PC-3 (cell line): ENCODE measurements at regions not wholly inside any gene's neighbourhood (a gene's known extent, or its start where the extent isn't known, plus 50 kb on each side); places are given as distances from the start of the nearest gene placed in this dataset.

ENCODE experiments used
- ATAC-seq: fragments of 200-7000 bp; cut with Tn5 transposase; 2 replicates; pipeline ENCODE4 v1.9.1; 2020; ENCODE audit warnings: mild to moderate bottlenecking, moderate library complexity
- BruUV-seq: library from RNA; stranded (reverse); fragments of 400-500 nt; replicated peaks from 2 replicates; lab custom pipeline; 2021; lab: Mats Ljungman, UMichigan
- CTCF ChIA-PET: fragments of 300-600 bp; sonication (Branson Sonifier 250); formaldehyde crosslinking; loops from one replicate; lab custom pipeline; 2022; ENCODE audit warnings: antibody characterized with exemption; lab: Charles Lee
- POLR2A ChIA-PET: fragments of 300-600 bp; sonication (Branson Sonifier 250); formaldehyde crosslinking; loops from one replicate; lab custom pipeline; 2022; ENCODE audit warnings: antibody characterized with exemption; ENCODE audit not compliant: unreplicated experiment; lab: Charles Lee
- DNase-seq: peaks from one replicate; pipeline ENCODE4 v3.0.0-alpha.2; 2015
- H2AFZ ChIP-seq: fragments of 300-600 bp; sonication (generic); 2 replicates; pipeline ENCODE4 v1.6.0; 2016; ENCODE audit warnings: antibody characterized with exemption, low read length
- H3F3A ChIP-seq: fragments of 300-600 bp; sonication (generic); one replicate; pipeline ENCODE4 v1.6.0; 2017; ENCODE audit warnings: antibody characterized with exemption, low read length, control low read depth, mild to moderate bottlenecking; ENCODE audit not compliant: unreplicated experiment
- H3K27ac ChIP-seq: fragments of 300-600 bp; sonication (generic); 2 replicates; pipeline ENCODE4 v1.5.1; 2016; ENCODE audit warnings: mild to moderate bottlenecking, low read length
- H3K27me3 ChIP-seq: fragments of 300-600 bp; sonication (generic); 2 replicates; pipeline ENCODE4 v1.6.1; 2016; ENCODE audit warnings: low read length, mixed read lengths
- H3K36me3 ChIP-seq: fragments of 300-600 bp; sonication (generic); 2 replicates; pipeline ENCODE4 v1.6.1; 2016; ENCODE audit warnings: low read depth, mixed run types, low read length, mixed read lengths
- H3K4me1 ChIP-seq: fragments of 300-600 bp; sonication (generic); 2 replicates; pipeline ENCODE4 v1.5.1; 2016; ENCODE audit warnings: low read length; ENCODE audit not compliant: insufficient read depth
- H3K4me2 ChIP-seq: fragments of 300-600 bp; sonication (generic); 2 replicates; pipeline ENCODE4 v1.6.0; 2016; ENCODE audit warnings: low read length
- H3K4me3 ChIP-seq: fragments of 300-600 bp; sonication (generic); 2 replicates; pipeline ENCODE4 v1.5.1; 2016; ENCODE audit warnings: mild to moderate bottlenecking, low read length, mixed read lengths
- H3K79me2 ChIP-seq: fragments of 300-600 bp; sonication (generic); 2 replicates; pipeline ENCODE4 v1.6.1; 2017; ENCODE audit warnings: low read length, mixed read lengths
- H3K9ac ChIP-seq: fragments of 300-600 bp; sonication (generic); 2 replicates; pipeline ENCODE4 v1.6.0; 2016; ENCODE audit warnings: mild to moderate bottlenecking, low read length
- H3K9me2 ChIP-seq: fragments of 300-600 bp; sonication (generic); replicated peaks from 2 replicates; pipeline ENCODE4 v1.6.1; 2016; ENCODE audit warnings: mixed run types, low read length, mixed read lengths
- H3K9me3 ChIP-seq: fragments of 300-600 bp; sonication (generic); 2 replicates; pipeline ENCODE4 v1.6.1; 2016; ENCODE audit warnings: low read length, mixed read lengths
- H4K20me1 ChIP-seq: fragments of 300-600 bp; sonication (generic); 2 replicates; pipeline ENCODE4 v1.6.1; 2016; ENCODE audit warnings: low read length, mixed read lengths
- EZH2 ChIP-seq: fragments of 300-600 bp; sonication (generic); IDR thresholded peaks from one replicate; pipeline ENCODE4 v1.6.1; 2017; ENCODE audit warnings: antibody characterized with exemption, mild to moderate bottlenecking, low read length; ENCODE audit not compliant: unreplicated experiment
- EZH2phosphoT487 ChIP-seq: fragments of 300-600 bp; sonication (generic); IDR thresholded peaks from 2 replicates; pipeline ENCODE4 v1.6.1; 2018; ENCODE audit warnings: mild to moderate bottlenecking, antibody characterized with exemption, low read length, borderline replicate concordance
- intact Hi-C: fragments of 100-400 bp; cut with micrococcal nuclease; formaldehyde crosslinking; loops from 2 replicates; pipeline ENCODE4 v1.9.0; 2023
- TF ChIP-seq, protein P1 (sequence below): fragments of 300-600 bp; sonication (generic); conservative IDR thresholded peaks from 2 replicates; pipeline ENCODE4 v1.5.1; 2017; ENCODE audit warnings: antibody characterized with exemption, low read depth, mild to moderate bottlenecking, low read length

DNA sequence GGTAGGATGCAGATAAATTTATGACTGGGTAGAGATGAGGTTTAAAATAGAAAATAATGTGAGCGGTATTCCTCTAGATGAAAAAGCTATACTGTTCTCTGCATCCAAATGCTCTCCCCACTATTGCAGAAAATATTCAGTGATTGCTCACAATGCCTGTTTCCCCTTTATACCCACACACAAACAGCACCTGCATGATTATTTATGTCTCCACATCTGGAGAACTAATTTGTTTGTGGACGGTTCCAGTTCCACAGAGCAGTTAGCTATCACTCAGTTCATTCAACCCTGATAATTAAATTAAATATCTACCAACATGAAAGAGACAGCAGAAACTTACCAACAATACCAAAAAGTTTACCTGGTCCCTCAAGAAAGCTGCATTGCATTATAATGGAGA is 800.0 kb downstream of the CDH11 start:
- ChIA-PET POLR2A (no interaction called here), CTCF (no interaction called here)
- Histone ChIP-seq H2AFZ (no peak overlapping the region), H3K4me2 (no peak overlapping the region), H3K27ac (no peak overlapping the region), H3F3A (no peaks in the 10 kb centered on the region), H3K27me3 (no peaks in the 10 kb centered on the region), H3K9me2 (no peaks in the 10 kb centered on the region), H3K36me3 (no peaks in the 10 kb centered on the region), H3K4me1 (no peaks in the 10 kb centered on the region), H4K20me1 (no peaks in the 10 kb centered on the region), H3K9ac (no peak overlapping the region), H3K79me2 (no peaks in the 10 kb centered on the region), H3K9me3 (no peaks in the 10 kb centered on the region), H3K4me3 (no peak overlapping the region)
- ATAC-seq, result no peak
- TF ChIP-seq EZH2 (no peak), EZH2phosphoT487 (no peak)
- TF ChIP-seq, protein P1, sequence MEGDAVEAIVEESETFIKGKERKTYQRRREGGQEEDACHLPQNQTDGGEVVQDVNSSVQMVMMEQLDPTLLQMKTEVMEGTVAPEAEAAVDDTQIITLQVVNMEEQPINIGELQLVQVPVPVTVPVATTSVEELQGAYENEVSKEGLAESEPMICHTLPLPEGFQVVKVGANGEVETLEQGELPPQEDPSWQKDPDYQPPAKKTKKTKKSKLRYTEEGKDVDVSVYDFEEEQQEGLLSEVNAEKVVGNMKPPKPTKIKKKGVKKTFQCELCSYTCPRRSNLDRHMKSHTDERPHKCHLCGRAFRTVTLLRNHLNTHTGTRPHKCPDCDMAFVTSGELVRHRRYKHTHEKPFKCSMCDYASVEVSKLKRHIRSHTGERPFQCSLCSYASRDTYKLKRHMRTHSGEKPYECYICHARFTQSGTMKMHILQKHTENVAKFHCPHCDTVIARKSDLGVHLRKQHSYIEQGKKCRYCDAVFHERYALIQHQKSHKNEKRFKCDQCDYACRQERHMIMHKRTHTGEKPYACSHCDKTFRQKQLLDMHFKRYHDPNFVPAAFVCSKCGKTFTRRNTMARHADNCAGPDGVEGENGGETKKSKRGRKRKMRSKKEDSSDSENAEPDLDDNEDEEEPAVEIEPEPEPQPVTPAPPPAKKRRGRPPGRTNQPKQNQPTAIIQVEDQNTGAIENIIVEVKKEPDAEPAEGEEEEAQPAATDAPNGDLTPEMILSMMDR, result no peak
- intact Hi-C loops, result no loop called here
- BruUV-seq, result no TSS peak
- no peak for DNase-seq

DNA sequence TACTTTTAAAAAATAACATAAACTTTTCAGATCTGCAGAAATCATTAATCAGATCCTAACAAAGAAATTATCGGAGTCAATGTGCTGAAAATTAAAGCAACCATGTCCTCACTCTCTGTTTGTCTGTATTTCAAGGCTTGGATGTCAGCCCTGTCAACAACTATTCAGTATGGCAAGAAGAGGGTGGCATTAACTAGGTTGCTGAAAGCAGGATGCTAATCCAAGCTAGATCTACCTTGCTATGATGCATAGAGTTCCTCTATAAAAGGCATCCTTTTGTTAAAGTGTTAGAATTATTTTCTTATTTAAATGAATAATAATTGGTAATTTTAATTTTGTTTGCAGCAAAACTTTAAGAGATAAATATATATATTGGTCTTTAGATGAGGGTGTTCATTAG is 800.8 kb downstream of the CDH11 start:
- Histone ChIP-seq H3F3A (no peaks in the 10 kb centered on the region), H3K4me3 (no peak overlapping the region), H3K4me1 (no peaks in the 10 kb centered on the region), H3K79me2 (no peaks in the 10 kb centered on the region), H3K27ac (no peak overlapping the region), H3K36me3 (no peaks in the 10 kb centered on the region), H3K27me3 (no peaks in the 10 kb centered on the region), H4K20me1 (no peaks in the 10 kb centered on the region), H2AFZ (no peak overlapping the region), H3K4me2 (no peak overlapping the region), H3K9me3 (no peaks in the 10 kb centered on the region), H3K9ac (no peak overlapping the region), H3K9me2 (no peaks in the 10 kb centered on the region)
- TF ChIP-seq EZH2, result no peak
- TF ChIP-seq EZH2phosphoT487, result no peak
- TF ChIP-seq, protein P1, result no peak
- ChIA-PET CTCF (no interaction called here), POLR2A (no interaction called here)
- intact Hi-C loops, result no loop called here
- DNase-seq (no peak), ATAC-seq (no peak)
- BruUV-seq, result no TSS peak

- POLR2A ChIA-PET, result no interaction called here
- no peaks in the 10 kb centered on the region for H3K9me3 ChIP-seq
- DNase-seq (no peak), ATAC-seq (no peak)
- H3K36me3 ChIP-seq, result no peaks in the 10 kb centered on the region
- CTCF ChIA-PET, result no interaction called here
- no peak overlapping the region for H3K4me3 ChIP-seq
- no peaks in the 10 kb centered on the region for H4K20me1 ChIP-seq
- H3K4me2 ChIP-seq, result no peak overlapping the region
- no peaks in the 10 kb centered on the region for H3K4me1 ChIP-seq
- H3F3A ChIP-seq, result no peaks in the 10 kb centered on the region
- H3K27ac ChIP-seq, result no peak overlapping the region
- H3K79me2 ChIP-seq, result no peaks in the 10 kb centered on the region
- BruUV-seq, result no TSS peak
- TF ChIP-seq EZH2, result no peak
- no peak for TF ChIP-seq EZH2phosphoT487
- TF ChIP-seq, protein P1, result no peak
- H3K9ac ChIP-seq, result no peak overlapping the region
- H2AFZ ChIP-seq, result no peak overlapping the region
- intact Hi-C loops, result no loop called here
- H3K27me3 ChIP-seq, result no peaks in the 10 kb centered on the region
- no peaks in the 10 kb centered on the region for H3K9me2 ChIP-seq
Observed at GRCh38 chr16:64317601-64318000, 804.3 kb downstream of the CDH11 start.
